NB4 (cell line): ENCODE measurements at regions not wholly inside any gene's neighbourhood (a gene's known extent, or its start where the extent isn't known, plus 50 kb on each side); places are given as distances from the start of the nearest gene placed in this dataset.

Experiments used
- CTCF ChIP-seq: IDR thresholded peaks from one replicate; pipeline ENCODE4 v1.5.1; 2012; ENCODE audit warnings: low read depth, low read length
- MYC ChIP-seq: IDR thresholded peaks from 2 replicates; pipeline ENCODE4 v1.6.1; 2011; ENCODE audit warnings: low read depth, low read length
- POLR2A ChIP-seq: IDR thresholded peaks from 2 replicates; pipeline ENCODE4 v1.6.1; 2011; ENCODE audit warnings: mild to moderate bottlenecking; ENCODE audit not compliant: insufficient read length; ENCODE audit errors: extremely low read depth
- TF ChIP-seq, protein P1 (sequence below): IDR thresholded peaks from 2 replicates; pipeline ENCODE4 v1.6.1; 2011; ENCODE audit warnings: low read depth, low read length

- no peak for TF ChIP-seq CTCF
- TF ChIP-seq, protein P1, sequence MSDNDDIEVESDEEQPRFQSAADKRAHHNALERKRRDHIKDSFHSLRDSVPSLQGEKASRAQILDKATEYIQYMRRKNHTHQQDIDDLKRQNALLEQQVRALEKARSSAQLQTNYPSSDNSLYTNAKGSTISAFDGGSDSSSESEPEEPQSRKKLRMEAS = no peak
- no peak for TF ChIP-seq POLR2A
- TF ChIP-seq MYC = no peak
Observed at GRCh38 chr15:31217566-31218270, 108.9 kb upstream of the KLF13 start.
